Neural progenitor cell (in vitro differentiated cells): ENCODE measurements at regions not wholly inside any gene's neighbourhood (a gene's known extent, or its start where the extent isn't known, plus 50 kb on each side); places are given as distances from the start of the nearest gene placed in this dataset.
"Not testable (repeated sequence)": the region's sequence is repeated elsewhere in the genome, so short reads cannot be mapped to it uniquely, and the experiment has no call there.

Experiments used
- DNase-seq: peaks from one replicate; pipeline ENCODE4 v3.0.0-alpha.2; 2016; ENCODE audit warnings: low spot score
- H2AFZ ChIP-seq: fragments of 200-600 bp; sonication (generic); replicated peaks from 2 replicates; pipeline ENCODE4 v1.6.1; 2016; ENCODE audit warnings: antibody characterized with exemption
- H3F3A ChIP-seq: fragments of 200-600 bp; sonication (generic); 2 replicates; pipeline ENCODE4 v1.6.1; 2016; ENCODE audit warnings: antibody characterized with exemption, low read depth
- H3K27ac ChIP-seq: fragments of 200-600 bp; sonication (generic); 2 replicates; pipeline ENCODE4 v1.5.1; 2016; ENCODE audit warnings: mild to moderate bottlenecking
- H3K27me3 ChIP-seq: fragments of 200-600 bp; sonication (generic); 2 replicates; pipeline ENCODE4 v1.6.1; 2016; ENCODE audit warnings: mild to moderate bottlenecking, moderate library complexity
- H3K36me3 ChIP-seq: fragments of 200-600 bp; sonication (generic); 2 replicates; pipeline ENCODE4 v1.5.1; 2016
- H3K4me1 ChIP-seq: fragments of 200-600 bp; sonication (generic); 2 replicates; pipeline ENCODE4 v1.6.1; 2016; ENCODE audit warnings: mixed run types
- H3K4me2 ChIP-seq: fragments of 200-600 bp; sonication (generic); 2 replicates; pipeline ENCODE4 v1.6.1; 2016
- H3K4me3 ChIP-seq: fragments of 200-600 bp; sonication (generic); 2 replicates; pipeline ENCODE4 v1.5.1; 2016
- H3K79me2 ChIP-seq: fragments of 200-600 bp; sonication (generic); 2 replicates; pipeline ENCODE4 v1.6.1; 2016; ENCODE audit warnings: low read depth
- H3K9ac ChIP-seq: fragments of 200-600 bp; sonication (generic); 2 replicates; pipeline ENCODE4 v1.6.1; 2016
- H3K9me3 ChIP-seq: fragments of 200-600 bp; sonication (generic); 2 replicates; pipeline ENCODE4 v1.5.1; 2016; ENCODE audit warnings: low read depth
- H4K20me1 ChIP-seq: fragments of 200-600 bp; sonication (generic); 2 replicates; pipeline ENCODE4 v1.6.1; 2016; ENCODE audit warnings: low read depth
- H3K27ac Mint-ChIP-seq: 3 replicates; pipeline ENCODE4 v1.8.0; 2021; ENCODE audit warnings: mixed read lengths
- H3K27me3 Mint-ChIP-seq: 2 replicates; pipeline ENCODE4 v1.8.0; 2022; ENCODE audit warnings: low read depth, mild to moderate bottlenecking, inconsistent platforms, moderate library complexity, mixed read lengths; ENCODE audit not compliant: insufficient read depth
- H3K36me3 Mint-ChIP-seq: 3 replicates; pipeline ENCODE4 v1.8.0; 2021; ENCODE audit warnings: mixed read lengths
- H3K4me1 Mint-ChIP-seq: 3 replicates; pipeline ENCODE4 v1.8.0; 2021; ENCODE audit warnings: mixed read lengths
- H3K4me3 Mint-ChIP-seq: 3 replicates; pipeline ENCODE4 v1.8.0; 2021; ENCODE audit warnings: mild to moderate bottlenecking, moderate library complexity, mixed read lengths
- H3K9me3 Mint-ChIP-seq: 3 replicates; pipeline ENCODE4 v1.8.0; 2020; ENCODE audit warnings: mixed read lengths
- EZH2 ChIP-seq: fragments of 200-600 bp; sonication (generic); IDR thresholded peaks from 2 replicates; pipeline ENCODE4 v1.6.1; 2017; ENCODE audit warnings: antibody characterized with exemption, mild to moderate bottlenecking, moderate library complexity
- EZH2phosphoT487 ChIP-seq: fragments of 200-600 bp; sonication (generic); IDR thresholded peaks from 2 replicates; pipeline ENCODE4 v1.6.1; 2017; ENCODE audit warnings: antibody characterized with exemption
- TF ChIP-seq, protein P1 (sequence below): fragments of 200-600 bp; sonication (generic); IDR thresholded peaks from 2 replicates; pipeline ENCODE4 v1.5.1; 2017; ENCODE audit warnings: antibody characterized with exemption, mild to moderate bottlenecking

DNA sequence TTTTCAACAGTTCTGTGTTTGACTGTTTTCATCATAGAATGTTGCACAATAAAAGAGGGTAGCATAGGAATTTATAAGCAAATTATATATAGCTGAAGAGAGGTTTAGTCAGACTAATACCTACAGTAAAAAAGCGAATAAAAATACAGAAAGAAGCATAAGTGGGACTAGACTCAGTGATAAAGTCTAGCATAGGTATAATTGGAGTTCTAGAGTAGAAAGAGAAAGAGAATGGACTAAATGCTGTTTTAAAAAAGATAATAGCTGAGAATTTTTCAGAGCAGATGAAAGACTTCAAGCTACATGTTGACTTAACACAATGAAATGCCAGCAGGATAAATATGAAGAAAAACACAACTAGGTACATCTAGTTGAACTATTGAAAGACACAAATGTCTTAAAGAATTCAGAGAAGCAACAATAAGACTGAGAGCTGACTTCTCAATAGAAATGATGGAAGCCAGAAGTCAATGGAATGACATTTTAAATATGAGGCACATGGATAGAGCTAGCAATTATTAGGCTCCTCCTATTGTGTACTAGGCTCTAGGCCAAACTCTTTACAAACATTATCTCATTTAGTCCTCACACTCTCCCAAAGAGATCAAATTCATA, 573.9 kb downstream of the ZNF608 start:
- peaks cover 45% of the 10 kb centered on the region for H3K9me3 Mint-ChIP-seq
- peaks cover 4% of the 10 kb centered on the region for H3F3A ChIP-seq

DNA sequence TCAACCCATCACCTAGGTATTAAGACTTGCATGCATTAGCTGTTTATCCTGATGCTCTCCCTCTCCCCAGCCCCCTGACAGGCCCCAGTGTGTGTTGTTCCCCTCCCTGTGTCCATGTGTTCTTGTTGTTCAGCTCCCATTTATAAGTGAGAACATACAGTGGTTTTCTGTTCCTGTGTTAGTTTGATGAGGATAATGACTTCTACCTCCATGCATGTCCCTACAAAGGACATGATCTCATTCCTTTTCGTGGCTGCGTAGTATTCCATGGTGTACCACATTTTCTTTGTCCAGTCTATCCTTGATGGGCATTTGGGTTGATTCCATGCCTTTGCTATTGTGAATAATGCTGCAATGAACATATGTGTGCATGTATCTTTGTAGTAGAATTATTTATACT, 578.3 kb downstream of the ZNF608 start:
- peaks cover 13% of the 10 kb centered on the region for H3K4me1 ChIP-seq
- not testable (repeated sequence) for H3K4me3 ChIP-seq, DNase-seq, H3K79me2 ChIP-seq, H3F3A ChIP-seq, H4K20me1 ChIP-seq, H3K27ac ChIP-seq, H3K36me3 Mint-ChIP-seq, H3K36me3 ChIP-seq, H3K9ac ChIP-seq, H3K27me3 ChIP-seq, H3K27me3 Mint-ChIP-seq, H3K27ac Mint-ChIP-seq, H2AFZ ChIP-seq, H3K4me2 ChIP-seq
- H3K9me3 ChIP-seq = peaks cover 14% of the 10 kb centered on the region
- Mint-ChIP-seq H3K9me3 (peaks cover 35% of the 10 kb centered on the region), H3K4me3 (peak overlapping the region; percentile 37), H3K4me1 (peaks cover 12% of the 10 kb centered on the region)

More for the DNA sequence above, 573.9 kb downstream of the ZNF608 start:
- Mint-ChIP-seq H3K27me3 (peaks cover 5% of the 10 kb centered on the region), H3K27ac (no peak overlapping the region), H3K4me1 (no peaks in the 10 kb centered on the region), H3K36me3 (peaks cover 4% of the 10 kb centered on the region), H3K4me3 (no peak overlapping the region)
- Histone ChIP-seq H4K20me1 (no peaks in the 10 kb centered on the region), H3K27me3 (no peaks in the 10 kb centered on the region), H3K9ac (no peak overlapping the region), H3K79me2 (no peaks in the 10 kb centered on the region), H3K4me1 (peaks cover 13% of the 10 kb centered on the region), H2AFZ (no peak overlapping the region), H3K27ac (no peak overlapping the region), H3K36me3 (no peaks in the 10 kb centered on the region), H3K9me3 (peaks cover 16% of the 10 kb centered on the region), H3K4me3 (no peak overlapping the region), H3K4me2 (no peak overlapping the region)
- TF ChIP-seq, protein P1, sequence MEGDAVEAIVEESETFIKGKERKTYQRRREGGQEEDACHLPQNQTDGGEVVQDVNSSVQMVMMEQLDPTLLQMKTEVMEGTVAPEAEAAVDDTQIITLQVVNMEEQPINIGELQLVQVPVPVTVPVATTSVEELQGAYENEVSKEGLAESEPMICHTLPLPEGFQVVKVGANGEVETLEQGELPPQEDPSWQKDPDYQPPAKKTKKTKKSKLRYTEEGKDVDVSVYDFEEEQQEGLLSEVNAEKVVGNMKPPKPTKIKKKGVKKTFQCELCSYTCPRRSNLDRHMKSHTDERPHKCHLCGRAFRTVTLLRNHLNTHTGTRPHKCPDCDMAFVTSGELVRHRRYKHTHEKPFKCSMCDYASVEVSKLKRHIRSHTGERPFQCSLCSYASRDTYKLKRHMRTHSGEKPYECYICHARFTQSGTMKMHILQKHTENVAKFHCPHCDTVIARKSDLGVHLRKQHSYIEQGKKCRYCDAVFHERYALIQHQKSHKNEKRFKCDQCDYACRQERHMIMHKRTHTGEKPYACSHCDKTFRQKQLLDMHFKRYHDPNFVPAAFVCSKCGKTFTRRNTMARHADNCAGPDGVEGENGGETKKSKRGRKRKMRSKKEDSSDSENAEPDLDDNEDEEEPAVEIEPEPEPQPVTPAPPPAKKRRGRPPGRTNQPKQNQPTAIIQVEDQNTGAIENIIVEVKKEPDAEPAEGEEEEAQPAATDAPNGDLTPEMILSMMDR = no peak
- TF ChIP-seq EZH2phosphoT487 (no peak), EZH2 (no peak)
- no peak for DNase-seq

DNA sequence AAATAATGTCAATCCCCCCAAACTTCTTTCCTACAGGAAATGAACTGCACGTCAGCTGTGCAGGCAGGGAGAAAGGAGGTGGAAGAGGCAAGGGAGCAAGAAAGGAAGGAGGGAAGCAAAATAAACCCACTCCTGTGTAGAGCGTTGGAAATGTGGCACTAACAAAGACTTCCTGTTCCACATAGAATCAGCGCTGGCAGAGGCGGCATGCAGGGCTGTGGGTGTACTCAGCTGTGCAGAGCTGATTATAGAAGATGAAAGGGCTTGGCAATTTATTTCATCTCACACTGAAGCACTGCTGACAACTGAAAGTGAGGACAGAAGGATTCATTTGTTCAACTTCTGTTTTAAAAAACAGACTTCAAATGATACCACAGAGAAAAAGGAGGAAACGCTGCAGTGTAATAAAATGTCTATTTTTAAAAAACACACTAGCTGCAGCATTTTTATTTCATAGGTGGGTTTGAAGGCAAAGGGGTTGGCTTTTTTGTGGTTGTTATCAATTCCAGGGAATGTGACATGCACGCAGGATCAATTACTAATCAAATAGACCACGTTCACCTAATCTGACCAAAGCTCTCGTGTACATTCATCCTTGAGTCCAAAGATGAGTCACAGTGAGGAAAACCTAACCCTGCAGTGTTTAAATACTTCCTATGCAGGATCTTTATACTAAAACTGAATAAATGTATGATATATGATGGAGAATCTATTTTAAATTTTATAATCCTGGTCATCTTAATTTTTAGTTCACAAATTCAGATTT, 583.5 kb downstream of the ZNF608 start:
- Histone ChIP-seq H3K27me3 (no peaks in the 10 kb centered on the region), H3K9me3 (no peaks in the 10 kb centered on the region), H3F3A (no peaks in the 10 kb centered on the region), H3K4me2 (no peak overlapping the region), H3K27ac (no peak overlapping the region), H2AFZ (peak overlapping the region; percentile 54), H3K4me1 (no peaks in the 10 kb centered on the region), H3K79me2 (no peaks in the 10 kb centered on the region), H3K4me3 (no peak overlapping the region), H3K9ac (no peak overlapping the region), H3K36me3 (no peaks in the 10 kb centered on the region), H4K20me1 (no peaks in the 10 kb centered on the region)
- H3K9me3 Mint-ChIP-seq = peaks cover 12% of the 10 kb centered on the region
- peaks cover 2% of the 10 kb centered on the region for H3K27me3 Mint-ChIP-seq
- TF ChIP-seq, protein P1 = no peak
- no peak for TF ChIP-seq EZH2phosphoT487
- no peak for TF ChIP-seq EZH2
- H3K36me3 Mint-ChIP-seq = peaks cover 2% of the 10 kb centered on the region
- H3K4me3 Mint-ChIP-seq = no peak overlapping the region
- H3K27ac Mint-ChIP-seq = peak overlapping the region; percentile 94
- DNase-seq = peak; percentile 3
- peaks cover 24% of the 10 kb centered on the region for H3K4me1 Mint-ChIP-seq

DNA sequence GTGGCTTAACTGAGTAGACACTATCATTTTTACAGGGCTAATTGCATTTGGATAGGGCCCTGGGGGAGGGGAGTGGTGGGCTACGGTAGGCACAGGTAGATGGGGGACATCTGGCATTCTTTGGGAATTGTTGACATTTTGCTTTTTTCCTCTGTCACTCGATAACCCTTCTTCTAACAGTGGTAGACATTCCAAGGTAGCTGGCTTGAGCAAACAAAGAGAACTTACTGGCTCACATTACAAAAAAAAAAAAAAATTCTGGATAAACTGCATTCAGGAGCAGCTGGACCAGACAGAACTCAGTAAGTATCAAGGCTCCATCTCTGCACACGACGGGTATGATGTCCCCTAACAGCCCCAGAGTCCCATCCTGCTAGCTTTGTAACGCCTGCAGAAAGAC, 585.2 kb downstream of the ZNF608 start:
- Histone ChIP-seq H3K27ac (no peak overlapping the region), H3K79me2 (no peaks in the 10 kb centered on the region), H4K20me1 (no peaks in the 10 kb centered on the region), H3K9ac (no peak overlapping the region), H3K36me3 (no peaks in the 10 kb centered on the region), H3K4me1 (no peaks in the 10 kb centered on the region), H3F3A (no peaks in the 10 kb centered on the region), H3K4me2 (no peak overlapping the region), H2AFZ (no peak overlapping the region), H3K9me3 (no peaks in the 10 kb centered on the region), H3K4me3 (no peak overlapping the region), H3K27me3 (no peaks in the 10 kb centered on the region)
- no peak for DNase-seq
- Mint-ChIP-seq H3K36me3 (peaks cover 2% of the 10 kb centered on the region), H3K4me3 (no peak overlapping the region), H3K27ac (no peak overlapping the region), H3K27me3 (peaks cover 2% of the 10 kb centered on the region), H3K9me3 (peaks cover 18% of the 10 kb centered on the region), H3K4me1 (peaks cover 24% of the 10 kb centered on the region)
- TF ChIP-seq EZH2phosphoT487 = no peak
- TF ChIP-seq, protein P1 = no peak
